ENCODE measurements at regions not wholly inside any gene's neighbourhood (a gene's known extent, or its start where the extent isn't known, plus 50 kb on each side); places are given as distances from the start of the nearest gene placed in this dataset.
A peak's percentile ranks its signal among the peaks of the same experiment; 100 is the strongest.

DNA sequence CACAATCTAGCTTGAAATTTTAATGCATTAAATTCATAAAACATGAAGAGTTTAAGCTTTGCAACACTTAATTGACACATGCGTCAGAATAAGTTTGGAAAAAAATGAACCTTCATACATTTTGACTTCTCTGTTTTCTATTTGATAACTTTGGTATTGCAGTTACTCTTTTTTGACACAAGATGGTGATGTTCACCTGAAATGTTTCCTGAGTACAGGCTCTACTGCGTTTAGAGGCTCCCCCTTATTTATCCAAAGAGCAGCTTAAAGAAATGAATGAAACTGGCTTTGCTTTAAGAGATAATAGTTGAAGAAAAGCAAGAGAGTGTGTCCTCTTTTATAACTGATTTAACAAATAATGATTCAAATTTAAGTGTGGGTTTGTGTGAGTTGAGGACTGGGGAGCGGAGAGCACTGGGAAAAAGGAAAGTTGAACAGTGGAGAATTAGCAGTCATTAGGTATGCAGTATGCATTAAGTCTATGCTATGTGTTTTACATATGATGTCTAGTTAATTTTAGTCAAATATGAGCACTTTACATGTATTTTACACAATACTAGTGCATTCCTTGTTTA is 180.6 kb upstream of the NUDT6 start:
- TF ChIP-seq, protein P1, sequence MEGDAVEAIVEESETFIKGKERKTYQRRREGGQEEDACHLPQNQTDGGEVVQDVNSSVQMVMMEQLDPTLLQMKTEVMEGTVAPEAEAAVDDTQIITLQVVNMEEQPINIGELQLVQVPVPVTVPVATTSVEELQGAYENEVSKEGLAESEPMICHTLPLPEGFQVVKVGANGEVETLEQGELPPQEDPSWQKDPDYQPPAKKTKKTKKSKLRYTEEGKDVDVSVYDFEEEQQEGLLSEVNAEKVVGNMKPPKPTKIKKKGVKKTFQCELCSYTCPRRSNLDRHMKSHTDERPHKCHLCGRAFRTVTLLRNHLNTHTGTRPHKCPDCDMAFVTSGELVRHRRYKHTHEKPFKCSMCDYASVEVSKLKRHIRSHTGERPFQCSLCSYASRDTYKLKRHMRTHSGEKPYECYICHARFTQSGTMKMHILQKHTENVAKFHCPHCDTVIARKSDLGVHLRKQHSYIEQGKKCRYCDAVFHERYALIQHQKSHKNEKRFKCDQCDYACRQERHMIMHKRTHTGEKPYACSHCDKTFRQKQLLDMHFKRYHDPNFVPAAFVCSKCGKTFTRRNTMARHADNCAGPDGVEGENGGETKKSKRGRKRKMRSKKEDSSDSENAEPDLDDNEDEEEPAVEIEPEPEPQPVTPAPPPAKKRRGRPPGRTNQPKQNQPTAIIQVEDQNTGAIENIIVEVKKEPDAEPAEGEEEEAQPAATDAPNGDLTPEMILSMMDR (IDR thresholded peaks at IDR 0.05) = peak; percentile 77
- TF ChIP-seq ELF1 (IDR thresholded peaks at IDR 0.05) = no peak
- TF ChIP-seq RAD21 (IDR thresholded peaks at IDR 0.05; ENCODE audit: low read length) = peak; percentile 83
- TF ChIP-seq, protein P2, sequence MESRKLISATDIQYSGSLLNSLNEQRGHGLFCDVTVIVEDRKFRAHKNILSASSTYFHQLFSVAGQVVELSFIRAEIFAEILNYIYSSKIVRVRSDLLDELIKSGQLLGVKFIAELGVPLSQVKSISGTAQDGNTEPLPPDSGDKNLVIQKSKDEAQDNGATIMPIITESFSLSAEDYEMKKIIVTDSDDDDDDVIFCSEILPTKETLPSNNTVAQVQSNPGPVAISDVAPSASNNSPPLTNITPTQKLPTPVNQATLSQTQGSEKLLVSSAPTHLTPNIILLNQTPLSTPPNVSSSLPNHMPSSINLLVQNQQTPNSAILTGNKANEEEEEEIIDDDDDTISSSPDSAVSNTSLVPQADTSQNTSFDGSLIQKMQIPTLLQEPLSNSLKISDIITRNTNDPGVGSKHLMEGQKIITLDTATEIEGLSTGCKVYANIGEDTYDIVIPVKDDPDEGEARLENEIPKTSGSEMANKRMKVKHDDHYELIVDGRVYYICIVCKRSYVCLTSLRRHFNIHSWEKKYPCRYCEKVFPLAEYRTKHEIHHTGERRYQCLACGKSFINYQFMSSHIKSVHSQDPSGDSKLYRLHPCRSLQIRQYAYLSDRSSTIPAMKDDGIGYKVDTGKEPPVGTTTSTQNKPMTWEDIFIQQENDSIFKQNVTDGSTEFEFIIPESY (IDR thresholded peaks at IDR 0.05; ENCODE audit: borderline replicate concordance, low read depth) = no peak
- TF ChIP-seq MXI1 (IDR thresholded peaks at IDR 0.05; ENCODE audit: low read depth, low read length) = no peak
- no peak for TF ChIP-seq POLR2AphosphoS5 (IDR thresholded peaks at IDR 0.05; ENCODE audit: low read depth, low read length)

Measured in SK-N-SH (cell line).